ENCODE measurements at regions not wholly inside any gene's neighbourhood (a gene's known extent, or its start where the extent isn't known, plus 50 kb on each side); places are given as distances from the start of the nearest gene placed in this dataset.

DNA sequence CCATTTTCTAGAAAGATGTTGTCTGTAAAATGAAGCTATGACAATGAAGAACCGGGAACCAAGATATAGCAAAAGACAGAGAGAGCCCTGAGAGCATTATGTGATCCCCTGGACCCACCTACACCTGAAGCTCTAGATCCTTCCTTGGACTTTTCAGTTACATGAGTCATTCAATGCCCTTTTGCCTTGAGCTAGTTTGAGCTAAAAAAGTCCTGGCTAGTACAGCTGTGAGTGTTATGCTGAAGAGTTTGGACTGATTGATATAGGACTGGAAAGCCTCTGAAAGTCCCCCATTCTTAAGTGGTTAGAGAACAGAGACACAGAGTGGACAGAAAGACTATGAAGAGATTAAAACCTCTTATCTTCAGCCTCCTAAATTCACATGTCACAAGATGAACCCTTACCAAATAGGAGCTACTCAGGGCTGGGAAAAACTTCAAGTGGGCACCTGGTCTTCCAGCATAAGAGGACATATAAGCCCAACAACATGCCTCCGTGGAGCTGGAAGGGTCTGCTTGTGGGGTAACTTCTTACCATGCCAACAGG is 386.8 kb upstream of the NFE2L3 start:
- Mint-ChIP-seq H3K27me3 (ENCODE audit: low read depth) (peaks cover 15% of the 10 kb centered on the region), H3K4me1 (peaks cover 16% of the 10 kb centered on the region), H3K36me3 (no peaks in the 10 kb centered on the region), H3K9me3 (no peaks in the 10 kb centered on the region), H3K4me3 (no peak overlapping the region), H3K27ac (no peak overlapping the region)
- DNase-seq (ENCODE audit: low spot score in 2 of 2, unreplicated experiment in 2 of 2), result no peak
- TF ChIP-seq, protein P1, sequence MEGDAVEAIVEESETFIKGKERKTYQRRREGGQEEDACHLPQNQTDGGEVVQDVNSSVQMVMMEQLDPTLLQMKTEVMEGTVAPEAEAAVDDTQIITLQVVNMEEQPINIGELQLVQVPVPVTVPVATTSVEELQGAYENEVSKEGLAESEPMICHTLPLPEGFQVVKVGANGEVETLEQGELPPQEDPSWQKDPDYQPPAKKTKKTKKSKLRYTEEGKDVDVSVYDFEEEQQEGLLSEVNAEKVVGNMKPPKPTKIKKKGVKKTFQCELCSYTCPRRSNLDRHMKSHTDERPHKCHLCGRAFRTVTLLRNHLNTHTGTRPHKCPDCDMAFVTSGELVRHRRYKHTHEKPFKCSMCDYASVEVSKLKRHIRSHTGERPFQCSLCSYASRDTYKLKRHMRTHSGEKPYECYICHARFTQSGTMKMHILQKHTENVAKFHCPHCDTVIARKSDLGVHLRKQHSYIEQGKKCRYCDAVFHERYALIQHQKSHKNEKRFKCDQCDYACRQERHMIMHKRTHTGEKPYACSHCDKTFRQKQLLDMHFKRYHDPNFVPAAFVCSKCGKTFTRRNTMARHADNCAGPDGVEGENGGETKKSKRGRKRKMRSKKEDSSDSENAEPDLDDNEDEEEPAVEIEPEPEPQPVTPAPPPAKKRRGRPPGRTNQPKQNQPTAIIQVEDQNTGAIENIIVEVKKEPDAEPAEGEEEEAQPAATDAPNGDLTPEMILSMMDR (IDR thresholded peaks at IDR 0.05; ENCODE audit: unreplicated experiment), result no peak

DNA sequence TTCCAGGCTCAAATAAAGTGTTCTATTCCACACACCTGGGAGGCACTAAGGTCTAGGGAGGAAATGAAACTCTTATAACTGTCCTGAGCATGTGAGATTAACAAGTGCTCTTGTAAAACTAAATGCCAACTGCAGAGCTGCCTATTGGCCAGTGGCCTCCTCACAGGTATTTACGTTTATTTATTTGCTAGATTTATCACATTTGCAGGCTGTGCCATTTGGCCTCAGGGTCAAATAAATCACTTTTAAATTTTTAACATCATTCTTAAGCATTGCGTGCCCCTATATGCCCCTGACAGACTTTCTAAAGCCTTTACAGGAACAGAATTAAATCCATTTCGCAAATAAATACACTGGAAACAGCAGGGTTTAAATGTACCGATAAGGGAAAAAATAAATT is 381.8 kb upstream of the NFE2L3 start:
- TF ChIP-seq, protein P1 (IDR thresholded peaks at IDR 0.05; ENCODE audit: unreplicated experiment), result no peak
- Mint-ChIP-seq H3K4me1 (peaks cover 10% of the 10 kb centered on the region), H3K9me3 (peaks cover 8% of the 10 kb centered on the region), H3K36me3 (no peaks in the 10 kb centered on the region), H3K4me3 (no peak overlapping the region), H3K27ac (no peak overlapping the region), H3K27me3 (ENCODE audit: low read depth) (peaks cover 7% of the 10 kb centered on the region)
- no peak for DNase-seq (ENCODE audit: low spot score in 2 of 2, unreplicated experiment in 2 of 2)

DNA sequence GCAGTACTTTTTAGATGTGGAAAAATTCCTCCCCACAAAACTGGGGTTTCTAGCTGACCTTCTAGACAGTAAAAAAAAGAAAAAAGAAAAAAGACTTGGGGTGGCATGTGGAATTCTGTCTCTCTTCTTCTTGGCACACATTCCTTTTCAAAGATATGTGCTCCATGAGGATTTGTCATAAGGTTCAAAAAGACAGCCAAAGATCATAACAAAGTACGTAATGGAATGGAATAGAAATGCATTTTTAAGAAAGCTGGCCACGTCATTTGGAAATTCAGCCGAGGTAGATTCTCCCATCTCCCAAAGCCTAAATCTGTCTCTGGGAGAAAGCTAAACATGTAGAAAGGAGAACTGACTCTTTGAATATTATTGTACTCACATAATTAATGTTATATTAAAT is 381.3 kb upstream of the NFE2L3 start:
- TF ChIP-seq, protein P1 (IDR thresholded peaks at IDR 0.05; ENCODE audit: unreplicated experiment), result no peak
- peaks cover 8% of the 10 kb centered on the region for H3K9me3 Mint-ChIP-seq
- peaks cover 10% of the 10 kb centered on the region for H3K4me1 Mint-ChIP-seq
- no peaks in the 10 kb centered on the region for H3K36me3 Mint-ChIP-seq
- no peak overlapping the region for H3K27ac Mint-ChIP-seq
- H3K27me3 Mint-ChIP-seq (ENCODE audit: low read depth), result peaks cover 7% of the 10 kb centered on the region
- DNase-seq (ENCODE audit: low spot score in 2 of 2, unreplicated experiment in 2 of 2), result no peak
- no peak overlapping the region for H3K4me3 Mint-ChIP-seq

DNA sequence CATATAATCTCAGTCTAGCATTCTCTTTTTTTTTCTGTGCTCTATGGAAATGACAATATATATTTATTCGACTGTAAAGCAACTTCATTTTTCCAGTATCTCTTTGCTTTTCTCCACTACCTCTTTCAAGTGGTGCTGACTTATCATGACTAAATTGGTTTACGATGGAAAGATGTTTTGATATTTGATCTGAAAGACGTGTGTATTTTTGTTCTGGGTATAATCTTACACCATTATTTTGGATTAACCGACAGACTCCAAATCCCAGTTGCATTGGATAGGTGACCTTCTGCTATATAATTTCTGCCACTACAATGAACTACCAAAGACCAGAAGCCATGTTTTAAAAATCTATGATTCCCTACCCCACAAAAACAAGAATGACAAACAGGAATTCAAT is 380.5 kb upstream of the NFE2L3 start:
- H3K27me3 Mint-ChIP-seq (ENCODE audit: low read depth), result peaks cover 7% of the 10 kb centered on the region
- peaks cover 10% of the 10 kb centered on the region for H3K4me1 Mint-ChIP-seq
- H3K27ac Mint-ChIP-seq, result no peak overlapping the region
- DNase-seq (ENCODE audit: low spot score in 2 of 2, unreplicated experiment in 2 of 2), result no peak
- no peaks in the 10 kb centered on the region for H3K36me3 Mint-ChIP-seq
- TF ChIP-seq, protein P1 (IDR thresholded peaks at IDR 0.05; ENCODE audit: unreplicated experiment), result no peak
- peaks cover 8% of the 10 kb centered on the region for H3K9me3 Mint-ChIP-seq
- no peak overlapping the region for H3K4me3 Mint-ChIP-seq

DNA sequence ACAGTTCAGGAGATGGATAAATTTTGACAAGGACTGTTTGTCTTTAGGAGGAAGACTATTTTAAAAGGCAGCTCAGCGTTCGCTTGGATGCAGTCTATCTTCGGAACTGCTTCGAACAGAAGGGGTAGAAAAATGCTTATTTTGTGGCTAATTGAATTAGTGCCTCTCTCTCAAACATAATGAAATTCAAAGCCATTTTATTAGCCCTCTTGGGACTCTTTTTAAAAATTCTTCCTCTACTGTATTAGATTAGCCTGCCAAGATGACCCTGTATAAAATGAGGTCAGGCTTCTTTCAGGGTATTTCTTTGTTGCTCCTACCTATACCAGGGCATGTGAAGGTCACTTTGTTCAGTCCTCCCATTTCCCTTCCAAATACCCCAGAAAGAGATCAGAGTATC is 379.2 kb upstream of the NFE2L3 start:
- TF ChIP-seq, protein P1 (IDR thresholded peaks at IDR 0.05; ENCODE audit: unreplicated experiment), result no peak
- H3K9me3 Mint-ChIP-seq, result peaks cover 8% of the 10 kb centered on the region
- no peak overlapping the region for H3K4me3 Mint-ChIP-seq
- peaks cover 3% of the 10 kb centered on the region for H3K27me3 Mint-ChIP-seq (ENCODE audit: low read depth)
- no peak overlapping the region for H3K27ac Mint-ChIP-seq
- no peaks in the 10 kb centered on the region for H3K36me3 Mint-ChIP-seq
- no peak for DNase-seq (ENCODE audit: low spot score in 2 of 2, unreplicated experiment in 2 of 2)
- H3K4me1 Mint-ChIP-seq, result peaks cover 12% of the 10 kb centered on the region

DNA sequence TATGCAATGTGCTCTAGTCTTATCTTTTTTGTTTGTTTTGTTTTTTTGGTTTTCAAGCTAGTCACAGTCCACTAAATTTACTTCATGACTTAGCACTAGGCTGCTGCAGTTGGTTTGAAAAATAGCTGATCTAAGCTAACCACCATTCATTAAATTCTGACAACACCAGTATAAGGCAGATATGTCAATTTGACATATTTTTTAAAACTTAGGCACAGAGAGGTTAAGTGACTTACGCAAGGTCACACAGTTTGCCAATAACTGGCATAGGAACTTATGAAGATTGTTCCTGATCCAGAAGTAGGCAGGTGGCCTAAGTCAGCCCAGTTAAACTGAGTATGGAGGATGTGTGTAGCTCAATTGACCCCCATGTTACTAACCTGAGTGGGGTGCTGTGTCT is 377.3 kb upstream of the NFE2L3 start:
- Mint-ChIP-seq H3K4me1 (peaks cover 17% of the 10 kb centered on the region), H3K4me3 (no peak overlapping the region), H3K36me3 (no peaks in the 10 kb centered on the region), H3K27ac (no peak overlapping the region), H3K27me3 (ENCODE audit: low read depth) (peaks cover under 1% of the 10 kb centered on the region), H3K9me3 (peaks cover 8% of the 10 kb centered on the region)
- TF ChIP-seq, protein P1 (IDR thresholded peaks at IDR 0.05; ENCODE audit: unreplicated experiment), result no peak
- no peak for DNase-seq (ENCODE audit: low spot score in 2 of 2, unreplicated experiment in 2 of 2)

Data from mesothelial cell of epicardium (in vitro differentiated cells).